GM12891 (cell line): ENCODE measurements at regions not wholly inside any gene's neighbourhood (a gene's known extent, or its start where the extent isn't known, plus 50 kb on each side); places are given as distances from the start of the nearest gene placed in this dataset.

Experiments used
- POLR2A ChIP-seq: IDR thresholded peaks from 2 replicates; pipeline ENCODE4 v1.6.1; 2011; ENCODE audit warnings: low read depth, low read length, control low read depth
- POLR2AphosphoS5 ChIP-seq: IDR thresholded peaks from 2 replicates; pipeline ENCODE4 v1.6.1; 2011; ENCODE audit warnings: low read depth, low read length, control low read depth
- SPI1 ChIP-seq: IDR thresholded peaks from 2 replicates; pipeline ENCODE4 v1.6.1; 2011; ENCODE audit warnings: low read depth, low read length, control low read depth

- no peak for TF ChIP-seq SPI1
- no peak for TF ChIP-seq POLR2A
- no peak for TF ChIP-seq POLR2AphosphoS5
These were observed 408.9 kb upstream of the FBXO33 start for GRCh38 chr14:39841088-39841487.
